ENCODE measurements at regions not wholly inside any gene's neighbourhood (a gene's known extent, or its start where the extent isn't known, plus 50 kb on each side); places are given as distances from the start of the nearest gene placed in this dataset.

DNA sequence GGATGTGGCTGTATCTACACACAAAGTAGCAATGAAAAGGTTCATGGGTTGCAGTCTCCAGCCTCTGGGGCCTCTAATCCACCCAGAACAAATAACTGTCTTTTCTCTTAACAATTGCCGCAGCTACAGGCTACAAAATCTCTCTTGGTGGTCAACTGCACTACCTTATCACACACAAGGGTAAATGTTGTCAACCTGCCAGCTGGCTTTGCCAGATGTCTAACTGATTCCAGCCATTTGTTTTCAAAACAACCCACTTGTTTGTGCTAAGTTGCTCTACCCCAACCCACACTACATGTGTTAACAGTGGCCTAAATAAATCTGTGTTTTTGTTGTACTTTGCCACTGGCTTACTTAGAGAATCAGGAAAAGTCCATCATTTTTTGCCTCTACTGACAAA, 447.3 kb downstream of the TAFA4 start:
- TF ChIP-seq, protein P1, sequence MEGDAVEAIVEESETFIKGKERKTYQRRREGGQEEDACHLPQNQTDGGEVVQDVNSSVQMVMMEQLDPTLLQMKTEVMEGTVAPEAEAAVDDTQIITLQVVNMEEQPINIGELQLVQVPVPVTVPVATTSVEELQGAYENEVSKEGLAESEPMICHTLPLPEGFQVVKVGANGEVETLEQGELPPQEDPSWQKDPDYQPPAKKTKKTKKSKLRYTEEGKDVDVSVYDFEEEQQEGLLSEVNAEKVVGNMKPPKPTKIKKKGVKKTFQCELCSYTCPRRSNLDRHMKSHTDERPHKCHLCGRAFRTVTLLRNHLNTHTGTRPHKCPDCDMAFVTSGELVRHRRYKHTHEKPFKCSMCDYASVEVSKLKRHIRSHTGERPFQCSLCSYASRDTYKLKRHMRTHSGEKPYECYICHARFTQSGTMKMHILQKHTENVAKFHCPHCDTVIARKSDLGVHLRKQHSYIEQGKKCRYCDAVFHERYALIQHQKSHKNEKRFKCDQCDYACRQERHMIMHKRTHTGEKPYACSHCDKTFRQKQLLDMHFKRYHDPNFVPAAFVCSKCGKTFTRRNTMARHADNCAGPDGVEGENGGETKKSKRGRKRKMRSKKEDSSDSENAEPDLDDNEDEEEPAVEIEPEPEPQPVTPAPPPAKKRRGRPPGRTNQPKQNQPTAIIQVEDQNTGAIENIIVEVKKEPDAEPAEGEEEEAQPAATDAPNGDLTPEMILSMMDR (IDR thresholded peaks at IDR 0.05; ENCODE audit: partially characterized antibody, unreplicated experiment), result no peak
- Mint-ChIP-seq H3K4me1 (ENCODE audit: low read depth, unreplicated experiment) (no peaks in the 10 kb centered on the region), H3K36me3 (ENCODE audit: unreplicated experiment) (no peaks in the 10 kb centered on the region), H3K27ac (ENCODE audit: unreplicated experiment) (no peak overlapping the region), H3K4me3 (ENCODE audit: unreplicated experiment) (no peak overlapping the region), H3K9me3 (ENCODE audit: unreplicated experiment) (no peaks in the 10 kb centered on the region), H3K27me3 (ENCODE audit: unreplicated experiment) (no peaks in the 10 kb centered on the region)
- DNase-seq, result no peak

DNA sequence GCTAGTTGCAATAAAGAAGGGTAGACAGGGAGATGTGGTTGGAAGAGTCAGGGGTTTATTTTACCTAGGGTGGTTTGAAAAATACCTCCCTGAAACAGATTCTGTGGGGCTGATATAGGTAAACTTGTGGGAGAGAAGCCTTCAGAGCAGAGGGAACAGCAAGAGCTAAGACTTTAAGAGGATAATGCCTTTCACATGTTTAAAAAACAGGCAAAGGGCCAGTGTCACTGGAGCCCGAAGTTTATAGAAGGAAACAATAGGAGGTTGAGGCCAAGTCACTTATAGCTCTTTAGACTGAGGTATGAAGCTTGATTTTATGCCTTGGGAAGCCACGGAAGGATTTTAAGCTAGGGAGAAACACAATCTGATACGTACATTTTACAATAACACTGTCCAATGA, 448.7 kb downstream of the TAFA4 start:
- no peaks in the 10 kb centered on the region for H3K4me1 Mint-ChIP-seq (ENCODE audit: low read depth, unreplicated experiment)
- TF ChIP-seq, protein P1 (IDR thresholded peaks at IDR 0.05; ENCODE audit: partially characterized antibody, unreplicated experiment), result no peak
- H3K9me3 Mint-ChIP-seq (ENCODE audit: unreplicated experiment), result no peaks in the 10 kb centered on the region
- no peak overlapping the region for H3K4me3 Mint-ChIP-seq (ENCODE audit: unreplicated experiment)
- no peak for DNase-seq
- H3K27ac Mint-ChIP-seq (ENCODE audit: unreplicated experiment), result no peak overlapping the region
- H3K27me3 Mint-ChIP-seq (ENCODE audit: unreplicated experiment), result no peaks in the 10 kb centered on the region
- H3K36me3 Mint-ChIP-seq (ENCODE audit: unreplicated experiment), result no peaks in the 10 kb centered on the region

DNA sequence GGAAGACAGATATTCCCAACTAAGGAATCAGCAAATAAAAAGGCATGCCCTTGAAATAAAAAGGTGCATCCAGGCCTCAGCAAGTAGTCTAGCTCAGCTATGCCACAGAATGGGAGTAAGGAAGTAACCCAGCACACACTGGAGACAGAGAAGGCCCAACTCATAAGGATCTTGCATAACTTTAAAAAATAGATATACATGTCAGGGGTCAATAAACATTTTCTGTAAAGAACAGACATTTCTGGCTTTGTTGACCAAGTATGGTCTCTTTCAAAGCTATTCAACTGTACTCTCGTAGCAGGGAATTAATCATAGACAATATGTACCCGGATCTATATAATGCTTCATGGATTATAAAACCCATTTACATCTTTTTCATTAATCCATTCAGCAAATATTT, 449.3 kb downstream of the TAFA4 start:
- H3K4me1 Mint-ChIP-seq (ENCODE audit: low read depth, unreplicated experiment), result no peaks in the 10 kb centered on the region
- TF ChIP-seq, protein P1 (IDR thresholded peaks at IDR 0.05; ENCODE audit: partially characterized antibody, unreplicated experiment), result no peak
- H3K4me3 Mint-ChIP-seq (ENCODE audit: unreplicated experiment), result no peak overlapping the region
- no peak overlapping the region for H3K27ac Mint-ChIP-seq (ENCODE audit: unreplicated experiment)
- DNase-seq, result no peak
- H3K27me3 Mint-ChIP-seq (ENCODE audit: unreplicated experiment), result no peaks in the 10 kb centered on the region
- H3K36me3 Mint-ChIP-seq (ENCODE audit: unreplicated experiment), result no peaks in the 10 kb centered on the region
- no peaks in the 10 kb centered on the region for H3K9me3 Mint-ChIP-seq (ENCODE audit: unreplicated experiment)

DNA sequence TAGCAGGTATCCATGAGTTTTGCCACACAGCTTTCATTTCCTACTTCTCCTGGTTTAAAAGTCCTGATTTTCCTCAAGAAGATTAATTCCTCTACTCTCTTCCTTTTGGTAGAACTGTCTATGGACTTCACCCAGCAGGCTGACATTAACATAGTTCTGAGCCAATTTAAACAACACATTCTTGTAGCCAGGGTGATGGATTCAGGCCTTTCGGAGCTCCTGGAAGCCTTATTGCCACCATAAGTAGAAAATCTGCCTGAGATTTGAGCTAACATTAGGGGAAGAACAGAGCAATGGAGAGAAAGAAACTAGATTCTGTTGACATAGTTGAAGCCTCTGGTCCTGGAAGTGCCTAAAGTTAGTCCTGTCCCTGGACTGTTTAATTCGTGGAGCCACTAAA, 449.8 kb downstream of the TAFA4 start:
- no peaks in the 10 kb centered on the region for H3K36me3 Mint-ChIP-seq (ENCODE audit: unreplicated experiment)
- H3K27me3 Mint-ChIP-seq (ENCODE audit: unreplicated experiment), result no peaks in the 10 kb centered on the region
- H3K4me1 Mint-ChIP-seq (ENCODE audit: low read depth, unreplicated experiment), result no peaks in the 10 kb centered on the region
- TF ChIP-seq, protein P1 (IDR thresholded peaks at IDR 0.05; ENCODE audit: partially characterized antibody, unreplicated experiment), result no peak
- no peaks in the 10 kb centered on the region for H3K9me3 Mint-ChIP-seq (ENCODE audit: unreplicated experiment)
- DNase-seq, result no peak
- H3K4me3 Mint-ChIP-seq (ENCODE audit: unreplicated experiment), result no peak overlapping the region
- no peak overlapping the region for H3K27ac Mint-ChIP-seq (ENCODE audit: unreplicated experiment)

DNA sequence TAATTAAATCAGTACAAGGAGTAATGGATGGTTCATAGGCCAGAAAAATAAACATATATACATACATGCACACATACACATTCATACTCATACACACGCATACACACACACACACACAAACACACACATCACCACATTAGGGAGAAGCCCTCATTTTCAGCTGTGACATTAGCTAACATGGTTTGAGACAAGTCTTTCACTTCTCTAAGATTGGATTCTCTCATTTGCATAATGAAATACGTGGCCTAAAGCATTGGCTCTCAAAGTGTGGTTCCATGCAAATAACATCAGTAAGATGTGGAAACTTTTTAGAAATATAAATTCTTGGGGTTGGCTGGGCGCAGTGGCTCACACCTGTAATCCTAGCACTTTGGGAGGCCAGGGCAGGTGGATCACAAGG, 452.6 kb downstream of the TAFA4 start:
- no peak overlapping the region for H3K27ac Mint-ChIP-seq (ENCODE audit: unreplicated experiment)
- H3K36me3 Mint-ChIP-seq (ENCODE audit: unreplicated experiment), result no peaks in the 10 kb centered on the region
- H3K9me3 Mint-ChIP-seq (ENCODE audit: unreplicated experiment), result no peaks in the 10 kb centered on the region
- TF ChIP-seq, protein P1 (IDR thresholded peaks at IDR 0.05; ENCODE audit: partially characterized antibody, unreplicated experiment), result no peak
- no peak for DNase-seq
- H3K4me3 Mint-ChIP-seq (ENCODE audit: unreplicated experiment), result no peak overlapping the region
- H3K27me3 Mint-ChIP-seq (ENCODE audit: unreplicated experiment), result no peaks in the 10 kb centered on the region
- no peaks in the 10 kb centered on the region for H3K4me1 Mint-ChIP-seq (ENCODE audit: low read depth, unreplicated experiment)
